ENCODE measurements at regions not wholly inside any gene's neighbourhood (a gene's known extent, or its start where the extent isn't known, plus 50 kb on each side); places are given as distances from the start of the nearest gene placed in this dataset.

DNA sequence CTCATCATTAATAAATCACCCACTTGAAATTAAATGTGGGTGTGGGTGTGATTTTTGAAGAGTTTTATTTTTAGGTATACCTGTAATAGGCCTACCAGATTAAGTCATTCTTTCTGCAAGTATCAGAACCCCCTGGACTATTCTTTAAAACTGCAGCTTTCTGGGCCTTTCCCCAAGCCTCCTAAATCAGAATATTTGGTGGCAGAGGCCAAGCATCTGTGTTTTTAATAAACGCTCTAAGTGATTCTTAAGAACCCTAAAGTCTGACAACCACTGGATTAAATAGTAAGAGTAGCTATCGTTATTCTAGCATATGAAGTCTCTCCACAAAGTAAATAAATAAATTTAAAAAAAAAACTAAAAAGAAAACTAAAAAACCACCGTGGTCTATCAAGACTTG is 703.0 kb upstream of the NRP1 start:
- TF ChIP-seq, protein P1, sequence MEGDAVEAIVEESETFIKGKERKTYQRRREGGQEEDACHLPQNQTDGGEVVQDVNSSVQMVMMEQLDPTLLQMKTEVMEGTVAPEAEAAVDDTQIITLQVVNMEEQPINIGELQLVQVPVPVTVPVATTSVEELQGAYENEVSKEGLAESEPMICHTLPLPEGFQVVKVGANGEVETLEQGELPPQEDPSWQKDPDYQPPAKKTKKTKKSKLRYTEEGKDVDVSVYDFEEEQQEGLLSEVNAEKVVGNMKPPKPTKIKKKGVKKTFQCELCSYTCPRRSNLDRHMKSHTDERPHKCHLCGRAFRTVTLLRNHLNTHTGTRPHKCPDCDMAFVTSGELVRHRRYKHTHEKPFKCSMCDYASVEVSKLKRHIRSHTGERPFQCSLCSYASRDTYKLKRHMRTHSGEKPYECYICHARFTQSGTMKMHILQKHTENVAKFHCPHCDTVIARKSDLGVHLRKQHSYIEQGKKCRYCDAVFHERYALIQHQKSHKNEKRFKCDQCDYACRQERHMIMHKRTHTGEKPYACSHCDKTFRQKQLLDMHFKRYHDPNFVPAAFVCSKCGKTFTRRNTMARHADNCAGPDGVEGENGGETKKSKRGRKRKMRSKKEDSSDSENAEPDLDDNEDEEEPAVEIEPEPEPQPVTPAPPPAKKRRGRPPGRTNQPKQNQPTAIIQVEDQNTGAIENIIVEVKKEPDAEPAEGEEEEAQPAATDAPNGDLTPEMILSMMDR (IDR thresholded peaks at IDR 0.05; ENCODE audit: insufficient read depth, low read length): no peak
- no peak for TF ChIP-seq POLR2AphosphoS5 (IDR thresholded peaks at IDR 0.05; ENCODE audit: low read depth)

Data from HL-60 (cell line).